ENCODE measurements at regions not wholly inside any gene's neighbourhood (a gene's known extent, or its start where the extent isn't known, plus 50 kb on each side); places are given as distances from the start of the nearest gene placed in this dataset.

DNA sequence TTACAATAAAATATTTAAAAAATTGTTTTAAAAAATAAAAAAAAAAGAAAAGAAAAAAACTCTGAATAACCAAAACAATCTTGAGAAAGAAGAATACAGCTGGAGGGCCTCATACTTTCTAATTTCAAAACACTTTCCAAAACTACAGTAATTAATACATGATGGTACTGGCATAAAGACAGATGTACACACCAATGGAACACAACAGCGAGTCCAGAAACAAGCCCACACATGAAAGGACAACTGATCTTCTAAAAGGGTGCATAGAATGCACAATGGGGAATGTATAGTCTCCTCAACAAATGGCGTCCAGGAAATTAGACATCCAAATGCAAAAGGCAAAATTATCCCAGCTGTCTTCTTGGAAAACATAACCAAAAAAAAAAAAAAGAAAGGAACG, 99.6 kb downstream of the LURAP1L start:
- DNase-seq = no peak

GRCh38 chr9:12875191-12875590, 100.4 kb downstream of the LURAP1L start:
- no peak for DNase-seq

- DNase-seq = no peak
Measured at GRCh38 chr9:12876872-12877271, 102.1 kb downstream of the LURAP1L start.

GRCh38 chr9:12878351-12878978, 103.6 kb downstream of the LURAP1L start:
- no peak for DNase-seq

DNA sequence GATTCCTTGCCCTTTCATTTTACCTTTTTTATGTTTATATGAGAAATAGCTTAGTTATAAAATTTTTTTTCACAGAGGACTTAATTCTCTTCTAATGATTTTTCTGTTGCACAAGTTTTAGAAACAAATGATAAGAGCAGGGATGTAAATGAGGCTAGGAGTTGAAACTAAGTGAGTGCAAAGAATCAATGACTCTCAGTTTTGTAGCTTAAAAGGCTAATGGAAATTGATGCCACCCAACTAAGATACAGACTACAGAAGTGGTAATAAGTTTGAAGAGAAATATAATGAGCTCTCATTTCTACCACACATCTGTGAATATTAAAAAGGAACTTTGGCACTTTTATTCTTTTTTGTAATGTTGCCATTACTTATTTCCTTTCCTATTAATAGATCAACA, 105.1 kb downstream of the LURAP1L start:
- DNase-seq = no peak

- DNase-seq = no peak
Measured at GRCh38 chr9:12880406-12881015, 105.7 kb downstream of the LURAP1L start.

DNA sequence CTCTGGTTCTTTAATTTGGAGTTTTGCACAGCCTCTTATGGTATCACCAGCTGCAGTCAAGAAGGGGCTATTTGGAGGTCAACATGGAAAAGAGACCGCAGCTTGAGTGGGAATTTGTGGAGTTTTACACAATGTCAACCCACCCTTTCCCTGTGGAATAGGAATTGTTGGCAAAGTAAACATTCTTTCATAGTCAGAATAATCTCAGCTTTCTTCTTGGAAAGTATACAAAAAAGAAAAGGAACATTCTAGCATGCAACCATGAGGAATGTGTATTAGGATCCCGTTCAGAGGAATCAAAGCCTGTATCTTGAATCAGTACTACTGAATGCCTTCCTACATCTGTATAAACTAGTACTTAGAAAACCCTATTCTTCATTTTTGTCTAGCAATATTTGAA, 107.6 kb downstream of the LURAP1L start:
- DNase-seq = no peak

DNA sequence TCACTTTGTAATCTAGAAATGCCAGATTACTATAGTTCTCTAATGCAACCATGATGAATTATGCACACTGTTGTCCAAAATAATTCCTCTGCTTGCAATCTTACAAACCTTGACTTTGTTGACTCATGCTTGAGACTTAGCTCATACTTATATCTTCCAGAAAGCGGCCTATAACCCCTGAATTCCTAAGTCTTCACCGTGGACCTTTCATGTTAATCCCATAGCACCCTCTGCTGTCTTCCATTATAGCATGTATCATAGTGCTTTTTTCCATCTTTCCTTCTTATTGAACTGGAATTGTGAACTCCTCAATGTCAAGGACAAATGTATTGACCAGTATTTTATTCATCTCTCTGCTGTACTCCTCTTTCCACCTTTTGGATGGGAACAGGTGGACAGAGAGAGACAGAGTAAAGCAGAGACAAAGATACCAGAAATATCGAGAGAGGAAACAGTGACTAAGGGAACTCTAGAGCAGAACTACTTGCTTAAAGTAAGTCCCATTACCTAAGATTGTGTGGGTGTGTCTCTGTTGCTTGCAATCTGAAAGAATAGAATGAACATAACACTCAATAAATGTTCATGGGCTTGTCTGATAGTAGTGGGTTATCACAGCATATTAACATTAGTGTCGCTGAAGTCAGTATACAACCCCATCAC, 110.0 kb downstream of the LURAP1L start:
- peak; percentile 58 for DNase-seq

GRCh38 chr9:12889402-12890106, 114.7 kb downstream of the LURAP1L start:
- DNase-seq = no peak

- no peak for DNase-seq
Measured at GRCh38 chr9:12891588-12891987, 116.8 kb downstream of the LURAP1L start.

DNA sequence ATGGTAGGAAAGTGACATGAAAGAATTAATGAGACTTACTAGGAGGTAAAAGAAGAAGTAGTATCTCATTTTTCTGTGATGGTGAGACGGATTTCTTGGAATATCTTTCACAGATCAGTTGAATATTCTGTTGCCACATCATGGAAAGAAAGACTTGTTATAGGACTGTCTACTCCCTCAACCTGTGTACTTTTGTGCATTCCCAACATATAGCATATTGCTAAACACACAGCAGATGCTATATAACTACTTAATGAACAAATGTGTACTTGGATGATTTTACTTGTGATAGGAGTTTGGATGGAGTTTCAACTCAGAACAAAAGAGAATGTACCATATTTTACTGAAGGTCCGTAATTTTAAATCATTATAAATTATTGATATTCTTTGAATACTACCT, 128.5 kb downstream of the LURAP1L start:
- DNase-seq = no peak

GRCh38 chr9:12904261-12905000, 129.6 kb downstream of the LURAP1L start:
- DNase-seq = no peak

GRCh38 chr9:12906646-12907045, 131.8 kb downstream of the LURAP1L start:
- no peak for DNase-seq

DNA sequence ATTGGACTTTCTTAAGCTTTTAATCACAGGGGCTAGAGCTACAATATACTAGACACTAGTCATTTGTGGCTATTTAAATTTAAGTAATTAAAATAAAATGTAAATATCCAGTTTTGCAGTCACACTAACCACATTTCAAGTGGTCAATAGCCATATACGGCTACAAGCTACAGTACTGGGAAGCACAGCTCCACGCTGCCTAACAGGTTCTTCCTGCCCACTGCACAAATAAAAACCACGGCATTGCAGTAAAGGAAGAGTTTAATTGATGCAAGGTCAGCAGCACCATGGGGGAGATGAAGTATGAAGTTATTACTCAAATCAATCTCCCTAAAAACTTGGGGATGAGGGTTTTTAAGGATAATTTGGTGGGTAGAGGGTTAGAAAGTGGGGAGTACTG, 134.1 kb downstream of the LURAP1L start:
- DNase-seq = no peak

GRCh38 chr9:12915366-12915954, 140.6 kb downstream of the LURAP1L start:
- no peak for DNase-seq

- no peak for DNase-seq
Measured at GRCh38 chr9:12916042-12916441, 141.2 kb downstream of the LURAP1L start.

GRCh38 chr9:12920437-12920836, 145.6 kb downstream of the LURAP1L start:
- DNase-seq = no peak

GRCh38 chr9:12921621-12922020, 146.8 kb downstream of the LURAP1L start:
- DNase-seq = no peak

DNA sequence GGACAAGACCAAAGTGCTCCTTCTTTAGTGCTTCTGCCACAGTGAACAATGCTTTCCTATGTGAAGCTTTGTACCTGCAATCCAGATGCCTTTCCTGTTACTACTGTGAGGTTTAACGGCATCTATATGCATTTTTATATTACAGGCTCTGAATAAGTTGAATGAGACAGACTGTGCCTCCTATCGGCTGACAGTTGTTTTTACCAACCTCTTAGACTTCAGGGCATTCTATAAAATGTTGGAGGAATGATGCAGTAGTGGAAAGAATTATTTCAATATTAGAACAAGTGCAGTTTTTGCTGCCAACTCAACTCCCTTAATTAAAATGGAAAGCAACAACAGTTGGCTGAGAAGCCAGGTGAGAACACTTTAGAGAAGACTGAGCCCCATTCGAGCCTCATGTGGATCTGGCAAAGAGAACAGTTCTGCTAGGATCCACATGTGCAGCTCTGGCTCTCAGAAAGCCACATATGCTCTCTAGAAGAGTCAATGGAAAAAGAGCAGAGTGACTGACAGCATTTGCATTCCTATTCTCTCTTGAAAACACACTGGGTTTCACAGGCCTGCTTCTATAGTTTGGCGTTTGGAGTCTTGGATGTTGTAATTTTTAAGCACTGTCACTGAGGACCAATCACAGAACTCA, 147.5 kb downstream of the LURAP1L start:
- DNase-seq = no peak

GRCh38 chr9:12923468-12924009, 148.7 kb downstream of the LURAP1L start:
- DNase-seq = no peak

GRCh38 chr9:12930906-12931305, 156.1 kb downstream of the LURAP1L start:
- no peak for DNase-seq

GRCh38 chr9:12933957-12934356, 159.1 kb downstream of the LURAP1L start:
- no peak for DNase-seq
